ENCODE measurements at regions not wholly inside any gene's neighbourhood (a gene's known extent, or its start where the extent isn't known, plus 50 kb on each side); places are given as distances from the start of the nearest gene placed in this dataset.

DNA sequence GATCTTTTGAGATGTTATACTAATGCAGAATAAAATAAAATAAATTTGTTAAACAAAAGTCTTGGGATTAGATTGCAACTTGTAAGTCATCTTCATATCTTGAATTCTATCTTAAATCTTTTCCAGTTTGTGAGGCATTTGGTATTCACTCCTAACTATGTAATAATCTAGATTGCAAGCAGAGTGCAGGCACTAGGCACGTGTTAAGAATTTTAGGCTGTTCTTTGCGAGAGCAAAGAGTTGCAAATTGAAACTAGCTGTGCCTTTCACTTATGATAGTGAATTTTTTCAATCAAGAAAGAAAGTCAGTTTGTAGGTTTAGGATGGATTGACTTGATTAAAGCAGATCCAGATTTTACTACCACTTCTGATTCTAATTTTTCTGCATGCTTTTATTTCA, 264.1 kb upstream of the SPRY2 start:
- no TSS peak for BruUV-seq (replicated peaks)
- Histone ChIP-seq H3K4me1 (ENCODE audit: control insufficient read depth, extremely low read depth, insufficient read depth, low read length) (no peaks in the 10 kb centered on the region), H3K27ac (ENCODE audit: insufficient read depth, low read depth, low read length) (no peak overlapping the region), H3K79me2 (ENCODE audit: control insufficient read depth, insufficient read depth, low read length) (no peaks in the 10 kb centered on the region), H4K20me1 (replicated peaks; ENCODE audit: control insufficient read depth, extremely low read depth, insufficient read depth, low read length) (no peaks in the 10 kb centered on the region), H3K9ac (replicated peaks; ENCODE audit: extremely low read depth, insufficient read depth, low read length) (no peak overlapping the region), H3K9me3 (replicated peaks; ENCODE audit: control insufficient read depth, insufficient read depth, low read length) (no peaks in the 10 kb centered on the region), H3K9me1 (replicated peaks; ENCODE audit: control insufficient read depth, extremely low read depth, insufficient read depth, low read length) (no peaks in the 10 kb centered on the region), H3K27me3 (ENCODE audit: control insufficient read depth in 2 of 2, insufficient read depth in 2 of 2, low read length in 2 of 2) (no peaks in the 10 kb centered on the region), H3K4me2 (ENCODE audit: insufficient read depth, low read length) (no peak overlapping the region), H3K4me3 (replicated peaks in 1 of 3; ENCODE audit: insufficient read depth in 1 of 3, low read depth in 1 of 3, low read length in 3 of 3) (no peak overlapping the region), H3K36me3 (ENCODE audit: control insufficient read depth in 2 of 2, extremely low read depth in 1 of 2, insufficient read depth in 2 of 2, low read length in 2 of 2) (no peaks in the 10 kb centered on the region), H2AFZ (ENCODE audit: low read depth, low read length) (no peak overlapping the region)
- ChIA-PET POLR2A (no interaction called here), CTCF (no interaction called here)
- no peak for TF ChIP-seq JUN (IDR thresholded peaks at IDR 0.05; ENCODE audit: borderline replicate concordance, insufficient read depth, insufficient read length, low read depth)
- dilution Hi-C loops (cut with MboI; ENCODE audit: extremely low pct_ligation_motif_present, low sequenced_read_pairs), result no loop called here
- FAIRE-seq, result no peak
- intact Hi-C loops (cut with micrococcal nuclease), result no loop called here
- no peak for DNase-seq (ENCODE audit: low read depth, low spot score)

GRCh38 chr13:80604098-80604497, 263.2 kb upstream of the SPRY2 start:
- Histone ChIP-seq H3K9me1 (replicated peaks; ENCODE audit: control insufficient read depth, extremely low read depth, insufficient read depth, low read length) (no peaks in the 10 kb centered on the region), H3K27ac (ENCODE audit: insufficient read depth, low read depth, low read length) (no peak overlapping the region), H3K4me1 (ENCODE audit: control insufficient read depth, extremely low read depth, insufficient read depth, low read length) (no peaks in the 10 kb centered on the region), H3K9ac (replicated peaks; ENCODE audit: extremely low read depth, insufficient read depth, low read length) (no peak overlapping the region), H3K27me3 (ENCODE audit: control insufficient read depth in 2 of 2, insufficient read depth in 2 of 2, low read length in 2 of 2) (no peaks in the 10 kb centered on the region), H3K79me2 (ENCODE audit: control insufficient read depth, insufficient read depth, low read length) (no peaks in the 10 kb centered on the region), H3K4me3 (replicated peaks in 1 of 3; ENCODE audit: insufficient read depth in 1 of 3, low read depth in 1 of 3, low read length in 3 of 3) (no peak overlapping the region), H2AFZ (ENCODE audit: low read depth, low read length) (no peak overlapping the region), H4K20me1 (replicated peaks; ENCODE audit: control insufficient read depth, extremely low read depth, insufficient read depth, low read length) (no peaks in the 10 kb centered on the region), H3K4me2 (ENCODE audit: insufficient read depth, low read length) (no peak overlapping the region), H3K36me3 (ENCODE audit: control insufficient read depth in 2 of 2, extremely low read depth in 1 of 2, insufficient read depth in 2 of 2, low read length in 2 of 2) (no peaks in the 10 kb centered on the region), H3K9me3 (replicated peaks; ENCODE audit: control insufficient read depth, insufficient read depth, low read length) (no peaks in the 10 kb centered on the region)
- CTCF ChIA-PET, result no interaction called here
- POLR2A ChIA-PET, result no interaction called here
- FAIRE-seq (peak; percentile 42), DNase-seq (ENCODE audit: low read depth, low spot score) (no peak)
- TF ChIP-seq EZH2 (IDR thresholded peaks at IDR 0.05; ENCODE audit: borderline replicate concordance, low read depth, low read length, severe bottlenecking) (no peak), FOS (IDR thresholded peaks at IDR 0.05; ENCODE audit: borderline replicate concordance, insufficient read depth, low read length) (no peak), MYC (IDR thresholded peaks at IDR 0.05; ENCODE audit: low read depth, low read length) (no peak), GATA2 (IDR thresholded peaks at IDR 0.05; ENCODE audit: insufficient read depth, insufficient read length, low read depth, low read length) (no peak), JUN (IDR thresholded peaks at IDR 0.05; ENCODE audit: borderline replicate concordance, insufficient read depth, insufficient read length, low read depth) (no peak), POLR2A (IDR thresholded peaks at IDR 0.05; ENCODE audit: low read depth, low read length) (no peak), MAX (IDR thresholded peaks at IDR 0.05; ENCODE audit: insufficient read depth, insufficient read length) (no peak), POLR2AphosphoS5 (IDR thresholded peaks at IDR 0.05; ENCODE audit: insufficient read depth, low read depth, low read length) (no peak)
- TF ChIP-seq, protein P1, sequence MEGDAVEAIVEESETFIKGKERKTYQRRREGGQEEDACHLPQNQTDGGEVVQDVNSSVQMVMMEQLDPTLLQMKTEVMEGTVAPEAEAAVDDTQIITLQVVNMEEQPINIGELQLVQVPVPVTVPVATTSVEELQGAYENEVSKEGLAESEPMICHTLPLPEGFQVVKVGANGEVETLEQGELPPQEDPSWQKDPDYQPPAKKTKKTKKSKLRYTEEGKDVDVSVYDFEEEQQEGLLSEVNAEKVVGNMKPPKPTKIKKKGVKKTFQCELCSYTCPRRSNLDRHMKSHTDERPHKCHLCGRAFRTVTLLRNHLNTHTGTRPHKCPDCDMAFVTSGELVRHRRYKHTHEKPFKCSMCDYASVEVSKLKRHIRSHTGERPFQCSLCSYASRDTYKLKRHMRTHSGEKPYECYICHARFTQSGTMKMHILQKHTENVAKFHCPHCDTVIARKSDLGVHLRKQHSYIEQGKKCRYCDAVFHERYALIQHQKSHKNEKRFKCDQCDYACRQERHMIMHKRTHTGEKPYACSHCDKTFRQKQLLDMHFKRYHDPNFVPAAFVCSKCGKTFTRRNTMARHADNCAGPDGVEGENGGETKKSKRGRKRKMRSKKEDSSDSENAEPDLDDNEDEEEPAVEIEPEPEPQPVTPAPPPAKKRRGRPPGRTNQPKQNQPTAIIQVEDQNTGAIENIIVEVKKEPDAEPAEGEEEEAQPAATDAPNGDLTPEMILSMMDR (IDR thresholded peaks at IDR 0.05; ENCODE audit: extremely low read depth in 1 of 2, insufficient read depth in 1 of 2, low read depth in 1 of 2, low read length in 2 of 2), result no peak
- intact Hi-C loops (cut with micrococcal nuclease), result no loop called here
- dilution Hi-C loops (cut with MboI; ENCODE audit: extremely low pct_ligation_motif_present, low sequenced_read_pairs), result no loop called here
- no TSS peak for BruUV-seq (replicated peaks)

Data from endothelial cell of umbilical vein (primary cell).